GM19328 (cell line): ENCODE measurements at regions not wholly inside any gene's neighbourhood (a gene's known extent, or its start where the extent isn't known, plus 50 kb on each side); places are given as distances from the start of the nearest gene placed in this dataset.
A peak's percentile ranks its signal among the peaks of the same experiment; 100 is the strongest.

Experiments used
- ATAC-seq: cut with Tn5 transposase; IDR thresholded peaks from one replicate; pipeline ENCODE4 v1.9.1; 2021; ENCODE audit warnings: mild to moderate bottlenecking, moderate library complexity; ENCODE audit not compliant: unreplicated experiment

GRCh38 chr5:42898760-42899159 is 87.1 kb upstream of the SELENOP start:
- ATAC-seq, result no peak

- ATAC-seq, result no peak
These were observed 84.8 kb upstream of the SELENOP start for GRCh38 chr5:42896523-42896922.

- ATAC-seq, result no peak
These were observed 82.4 kb upstream of the SELENOP start for GRCh38 chr5:42894057-42894456.

- peak; percentile 89 for ATAC-seq
These were observed 77.7 kb upstream of the SELENOP start for GRCh38 chr5:42889311-42889933.

- no peak for ATAC-seq
These were observed 77.1 kb upstream of the SELENOP start for GRCh38 chr5:42888771-42889170.

- ATAC-seq, result no peak
These were observed 75.9 kb upstream of the SELENOP start for GRCh38 chr5:42887575-42887974.

GRCh38 chr5:42887097-42887496 is 75.4 kb upstream of the SELENOP start:
- no peak for ATAC-seq

- ATAC-seq, result no peak
These were observed 74.9 kb upstream of the SELENOP start for GRCh38 chr5:42886635-42887034.

- ATAC-seq, result no peak
These were observed 72.6 kb upstream of the SELENOP start for GRCh38 chr5:42884326-42884725.

- ATAC-seq, result no peak
These were observed 69.9 kb upstream of the SELENOP start for GRCh38 chr5:42881416-42882117.

- no peak for ATAC-seq
These were observed 68.9 kb upstream of the SELENOP start for GRCh38 chr5:42880496-42881150.

- no peak for ATAC-seq
These were observed 67.6 kb upstream of the SELENOP start for GRCh38 chr5:42879291-42879690.

- ATAC-seq, result no peak
These were observed 66.9 kb upstream of the SELENOP start for GRCh38 chr5:42878550-42878949.

GRCh38 chr5:42878041-42878440 is 66.3 kb upstream of the SELENOP start:
- ATAC-seq, result no peak

GRCh38 chr5:42877431-42877830 is 65.7 kb upstream of the SELENOP start:
- no peak for ATAC-seq

GRCh38 chr5:42876375-42876844 is 64.7 kb upstream of the SELENOP start:
- no peak for ATAC-seq

- no peak for ATAC-seq
These were observed 64.2 kb upstream of the SELENOP start for GRCh38 chr5:42875785-42876374.

- no peak for ATAC-seq
These were observed 63.5 kb upstream of the SELENOP start for GRCh38 chr5:42875211-42875610.

GRCh38 chr5:42874621-42875198 is 63.0 kb upstream of the SELENOP start:
- no peak for ATAC-seq

- ATAC-seq, result no peak
These were observed 61.2 kb upstream of the SELENOP start for GRCh38 chr5:42872865-42873264.

GRCh38 chr5:42870882-42871418 is 59.3 kb upstream of the SELENOP start:
- ATAC-seq, result no peak
